GM12878 (cell line): ENCODE measurements at regions not wholly inside any gene's neighbourhood (a gene's known extent, or its start where the extent isn't known, plus 50 kb on each side); places are given as distances from the start of the nearest gene placed in this dataset.

Experiments used
- ATAC-seq: fragments of 200-7000 bp; cut with Tn5 transposase; 3 replicates; pipeline ENCODE4 v1.9.1; 2020; ENCODE audit warnings: mild to moderate bottlenecking, moderate library complexity
- BruUV-seq: library from RNA; stranded (reverse); fragments of 400-500 nt; replicated peaks from 2 replicates; lab custom pipeline; 2021; lab: Mats Ljungman, UMichigan
- CTCF ChIA-PET: fragments of 300-600 bp; sonication (Branson Sonifier 250); formaldehyde crosslinking; extraction: SDS; loops from one replicate; lab custom pipeline; 2021; ENCODE audit warnings: inconsistent platforms; lab: Yijun Ruan, JAX
- POLR2A ChIA-PET: fragments of 350-600 bp; formaldehyde crosslinking; extraction: SDS; loops from one replicate; lab custom pipeline; 2021; ENCODE audit warnings: inconsistent platforms; lab: Charles Lee
- RAD21 ChIA-PET: fragments of 300-600 bp; sonication (Branson Sonifier 250); formaldehyde crosslinking; loops from one replicate; lab custom pipeline; 2023; ENCODE audit warnings: antibody characterized with exemption; ENCODE audit not compliant: unreplicated experiment; lab: Charles Lee
- SMC1A ChIA-PET: fragments of 300-600 bp; sonication (Branson Sonifier 250); formaldehyde crosslinking; loops from one replicate; lab custom pipeline; 2023; ENCODE audit not compliant: unreplicated experiment, uncharacterized antibody; lab: Charles Lee
- DNase-seq: peaks from one replicate; pipeline ENCODE4 v3.0.0-alpha.2; 2011; ENCODE audit warnings: low read depth, low spot score
- FAIRE-seq: peaks from 3 replicates; lab custom pipeline; 2011; peaks lifted over from hg19 to GRCh38; lab: Jason Lieb, UNC
- H2AFZ ChIP-seq: 2 replicates; pipeline ENCODE4 v1.6.0; 2011; ENCODE audit warnings: low read depth, low read length, control low read depth; ENCODE audit not compliant: control insufficient read depth
- H3K27ac ChIP-seq: 2 replicates; pipeline ENCODE4 v1.5.1; 2011; ENCODE audit warnings: control low read depth; ENCODE audit not compliant: control insufficient read depth, insufficient read depth
- H3K27me3 ChIP-seq, 2 experiments: replicated peaks in 1 of 2; 2 replicates each; pipeline versions ENCODE4 v1.6.0 to v1.6.1; 2011; ENCODE audit warnings: low read length in 1 of 2; ENCODE audit not compliant: control insufficient read depth in 2 of 2, insufficient read depth in 2 of 2
- H3K36me3 ChIP-seq, 2 experiments: 2 replicates each; pipeline ENCODE4 v1.5.1; 2011; ENCODE audit warnings: low read length in 1 of 2; ENCODE audit not compliant: control insufficient read depth in 2 of 2, insufficient read depth in 2 of 2
- H3K4me1 ChIP-seq: 2 replicates; pipeline ENCODE4 v1.6.1; 2011; ENCODE audit warnings: mild to moderate bottlenecking, low read length, moderate library complexity, mixed read lengths; ENCODE audit not compliant: control insufficient read depth, insufficient read depth
- H3K4me2 ChIP-seq: 2 replicates; pipeline ENCODE4 v1.6.0; 2011; ENCODE audit warnings: control low read depth; ENCODE audit not compliant: control insufficient read depth, insufficient read depth
- H3K4me3 ChIP-seq: fragments of 200-600 bp; sonication (generic); 2 replicates; pipeline ENCODE4 v1.5.1; 2016
- H3K79me2 ChIP-seq: 2 replicates; pipeline ENCODE4 v1.6.0; 2011; ENCODE audit warnings: low read length; ENCODE audit not compliant: control insufficient read depth, insufficient read depth
- H3K9ac ChIP-seq: 2 replicates; pipeline ENCODE4 v1.8.0; 2011; ENCODE audit warnings: low read length, control low read depth, mixed read lengths; ENCODE audit not compliant: control insufficient read depth, insufficient read depth
- H3K9me3 ChIP-seq: replicated peaks from 3 replicates; pipeline ENCODE4 v1.5.1; 2011; ENCODE audit warnings: mild to moderate bottlenecking, low read length; ENCODE audit not compliant: control insufficient read depth, insufficient read depth
- H4K20me1 ChIP-seq: 2 replicates; pipeline ENCODE4 v1.6.0; 2011; ENCODE audit not compliant: control insufficient read depth, insufficient read depth
- KAT2A ChIP-seq: conservative IDR thresholded peaks from 2 replicates; pipeline ENCODE4 v1.6.1; 2011; ENCODE audit warnings: low read depth, low read length; ENCODE audit not compliant: control insufficient read depth
- NR2C1 ChIP-seq: fragments of 450-650 bp; IDR thresholded peaks from 2 replicates; pipeline ENCODE4 v1.6.1; 2017; ENCODE audit warnings: antibody characterized with exemption, mild to moderate bottlenecking, moderate library complexity
- RAD51 ChIP-seq: fragments of 450-650 bp; IDR thresholded peaks from 2 replicates; pipeline ENCODE4 v1.6.1; 2016; ENCODE audit warnings: moderate library complexity, mild to moderate bottlenecking, inconsistent platforms
- RB1 ChIP-seq: fragments of 450-650 bp; formaldehyde crosslinking; IDR thresholded peaks from 2 replicates; pipeline ENCODE4 v1.6.1; 2017; ENCODE audit warnings: mild to moderate bottlenecking, borderline replicate concordance
- RCOR1 ChIP-seq: conservative IDR thresholded peaks from 2 replicates; pipeline ENCODE4 v1.6.1; 2012; ENCODE audit warnings: low read depth, low read length, improper control_type of control experiment
- ZZZ3 ChIP-seq: IDR thresholded peaks from 2 replicates; pipeline ENCODE4 v1.6.1; 2011; ENCODE audit warnings: low read depth; ENCODE audit not compliant: control insufficient read depth, insufficient read length
- WGBS: methylation state at CpG from one replicate; pipeline ENCODE4 v1.1.6; 2016; ENCODE audit warnings: low lambda C conversion rate; ENCODE audit not compliant: insufficient replicate concordance, insufficient coverage; ENCODE audit errors: missing lambda C conversion rate; 5-methylcytosine and 5-hydroxymethylcytosine counted together
- in situ Hi-C: fragments of 300-500 bp; cut with MboI; formaldehyde crosslinking; loops from 9 replicates; pipeline ENCODE4 v1.14.3; 2018; ENCODE audit warnings: mixed read lengths
- intact Hi-C: fragments of 100-400 bp; cut with micrococcal nuclease; formaldehyde crosslinking; loops from one replicate; pipeline ENCODE4 v1.14.2; 2022; ENCODE audit not compliant: unreplicated experiment
- TF ChIP-seq, protein P1 (sequence below): IDR thresholded peaks from 2 replicates; pipeline ENCODE4 v1.6.1; 2012; ENCODE audit warnings: mild to moderate bottlenecking, low read depth, low read length
- TF ChIP-seq, protein P2 (sequence below): fragments of 450-650 bp; conservative IDR thresholded peaks from 2 replicates; pipeline ENCODE4 v1.6.1; 2017; ENCODE audit warnings: mild to moderate bottlenecking, moderate library complexity

DNA sequence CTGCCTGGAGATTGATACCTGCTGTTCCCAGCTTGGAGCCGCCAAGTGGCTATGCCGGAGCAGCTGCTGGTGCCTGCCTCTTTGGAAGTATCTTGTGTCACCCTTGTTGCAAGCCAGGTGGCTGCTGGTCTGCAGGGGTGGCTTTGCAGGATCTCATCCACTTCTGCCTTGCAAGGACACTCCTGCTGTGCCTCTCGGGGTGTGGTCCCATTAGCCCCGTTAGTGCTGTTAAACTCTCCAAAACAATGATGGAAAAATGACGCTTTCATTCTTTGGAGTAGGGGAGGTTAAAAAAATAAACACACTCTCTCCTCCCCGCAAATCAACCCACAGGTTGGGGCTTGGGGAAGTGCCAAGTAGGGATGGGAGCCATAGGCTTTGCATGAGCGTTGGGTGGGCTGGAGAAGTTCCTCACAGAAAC, 352.8 kb downstream of the RNF144A start:
- CTCF ChIA-PET, result no interaction called here
- DNase-seq, result no peak
- FAIRE-seq, result no peak
- 32% methylated on average over 7 of the region's 7 CpGs for WGBS
- SMC1A ChIA-PET, result no interaction called here
- BruUV-seq, result no TSS peak
- Histone ChIP-seq H2AFZ (no peak overlapping the region), H3K36me3 (no peaks in the 10 kb centered on the region), H3K4me2 (no peak overlapping the region), H3K4me3 (no peak overlapping the region), H3K9ac (no peak overlapping the region), H3K4me1 (no peaks in the 10 kb centered on the region), H3K27ac (no peak overlapping the region), H4K20me1 (no peaks in the 10 kb centered on the region), H3K9me3 (no peaks in the 10 kb centered on the region), H3K79me2 (no peaks in the 10 kb centered on the region), H3K27me3 (no peaks in the 10 kb centered on the region; a peak in 2 of 4 replicates)
- TF ChIP-seq KAT2A (no peak), ZZZ3 (no peak), NR2C1 (no peak), RB1 (no peak), RAD51 (no peak), RCOR1 (no peak)
- TF ChIP-seq, protein P1, sequence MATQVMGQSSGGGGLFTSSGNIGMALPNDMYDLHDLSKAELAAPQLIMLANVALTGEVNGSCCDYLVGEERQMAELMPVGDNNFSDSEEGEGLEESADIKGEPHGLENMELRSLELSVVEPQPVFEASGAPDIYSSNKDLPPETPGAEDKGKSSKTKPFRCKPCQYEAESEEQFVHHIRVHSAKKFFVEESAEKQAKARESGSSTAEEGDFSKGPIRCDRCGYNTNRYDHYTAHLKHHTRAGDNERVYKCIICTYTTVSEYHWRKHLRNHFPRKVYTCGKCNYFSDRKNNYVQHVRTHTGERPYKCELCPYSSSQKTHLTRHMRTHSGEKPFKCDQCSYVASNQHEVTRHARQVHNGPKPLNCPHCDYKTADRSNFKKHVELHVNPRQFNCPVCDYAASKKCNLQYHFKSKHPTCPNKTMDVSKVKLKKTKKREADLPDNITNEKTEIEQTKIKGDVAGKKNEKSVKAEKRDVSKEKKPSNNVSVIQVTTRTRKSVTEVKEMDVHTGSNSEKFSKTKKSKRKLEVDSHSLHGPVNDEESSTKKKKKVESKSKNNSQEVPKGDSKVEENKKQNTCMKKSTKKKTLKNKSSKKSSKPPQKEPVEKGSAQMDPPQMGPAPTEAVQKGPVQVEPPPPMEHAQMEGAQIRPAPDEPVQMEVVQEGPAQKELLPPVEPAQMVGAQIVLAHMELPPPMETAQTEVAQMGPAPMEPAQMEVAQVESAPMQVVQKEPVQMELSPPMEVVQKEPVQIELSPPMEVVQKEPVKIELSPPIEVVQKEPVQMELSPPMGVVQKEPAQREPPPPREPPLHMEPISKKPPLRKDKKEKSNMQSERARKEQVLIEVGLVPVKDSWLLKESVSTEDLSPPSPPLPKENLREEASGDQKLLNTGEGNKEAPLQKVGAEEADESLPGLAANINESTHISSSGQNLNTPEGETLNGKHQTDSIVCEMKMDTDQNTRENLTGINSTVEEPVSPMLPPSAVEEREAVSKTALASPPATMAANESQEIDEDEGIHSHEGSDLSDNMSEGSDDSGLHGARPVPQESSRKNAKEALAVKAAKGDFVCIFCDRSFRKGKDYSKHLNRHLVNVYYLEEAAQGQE, result no peak
- TF ChIP-seq, protein P2, sequence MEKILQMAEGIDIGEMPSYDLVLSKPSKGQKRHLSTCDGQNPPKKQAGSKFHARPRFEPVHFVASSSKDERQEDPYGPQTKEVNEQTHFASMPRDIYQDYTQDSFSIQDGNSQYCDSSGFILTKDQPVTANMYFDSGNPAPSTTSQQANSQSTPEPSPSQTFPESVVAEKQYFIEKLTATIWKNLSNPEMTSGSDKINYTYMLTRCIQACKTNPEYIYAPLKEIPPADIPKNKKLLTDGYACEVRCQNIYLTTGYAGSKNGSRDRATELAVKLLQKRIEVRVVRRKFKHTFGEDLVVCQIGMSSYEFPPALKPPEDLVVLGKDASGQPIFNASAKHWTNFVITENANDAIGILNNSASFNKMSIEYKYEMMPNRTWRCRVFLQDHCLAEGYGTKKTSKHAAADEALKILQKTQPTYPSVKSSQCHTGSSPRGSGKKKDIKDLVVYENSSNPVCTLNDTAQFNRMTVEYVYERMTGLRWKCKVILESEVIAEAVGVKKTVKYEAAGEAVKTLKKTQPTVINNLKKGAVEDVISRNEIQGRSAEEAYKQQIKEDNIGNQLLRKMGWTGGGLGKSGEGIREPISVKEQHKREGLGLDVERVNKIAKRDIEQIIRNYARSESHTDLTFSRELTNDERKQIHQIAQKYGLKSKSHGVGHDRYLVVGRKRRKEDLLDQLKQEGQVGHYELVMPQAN, result no peak
- intact Hi-C loops, result no loop called here
- in situ Hi-C loops, result no loop called here
- ATAC-seq, result no peak
- RAD21 ChIA-PET, result no interaction called here
- POLR2A ChIA-PET, result no interaction called here
